HUES64 (cell line): ENCODE measurements at regions not wholly inside any gene's neighbourhood (a gene's known extent, or its start where the extent isn't known, plus 50 kb on each side); places are given as distances from the start of the nearest gene placed in this dataset.

Source experiments
- H3K27ac ChIP-seq: 2 replicates; pipeline ENCODE4 v1.7.0; 2013; ENCODE audit warnings: low read depth, low read length, inconsistent platforms
- H3K27me3 ChIP-seq: 2 replicates; pipeline ENCODE4 v1.6.1; 2013; ENCODE audit warnings: mild to moderate bottlenecking, low read length; ENCODE audit not compliant: insufficient read depth
- H3K36me3 ChIP-seq: 2 replicates; pipeline ENCODE4 v1.6.1; 2013; ENCODE audit warnings: mild to moderate bottlenecking, low read length; ENCODE audit not compliant: insufficient read depth
- H3K4me1 ChIP-seq: 2 replicates; pipeline ENCODE4 v1.6.1; 2013; ENCODE audit warnings: mild to moderate bottlenecking, low read length, moderate library complexity; ENCODE audit not compliant: insufficient read depth
- H3K4me3 ChIP-seq: 2 replicates; pipeline ENCODE4 v1.5.1; 2013; ENCODE audit warnings: mild to moderate bottlenecking, low read length, moderate library complexity
- H3K9ac ChIP-seq: 2 replicates; pipeline ENCODE4 v1.6.1; 2013; ENCODE audit warnings: mild to moderate bottlenecking, low read depth, low read length
- H3K9me3 ChIP-seq: 2 replicates; pipeline ENCODE4 v1.6.1; 2013; ENCODE audit warnings: low read depth, low read length; ENCODE audit not compliant: insufficient read depth
- WGBS: fragments of 150-250, 120-280 bp; methylation state at CpG from one replicate; pipeline ENCODE4 v1.1.7; 2013; ENCODE audit warnings: missing lambda C conversion rate; 5-methylcytosine and 5-hydroxymethylcytosine counted together

DNA sequence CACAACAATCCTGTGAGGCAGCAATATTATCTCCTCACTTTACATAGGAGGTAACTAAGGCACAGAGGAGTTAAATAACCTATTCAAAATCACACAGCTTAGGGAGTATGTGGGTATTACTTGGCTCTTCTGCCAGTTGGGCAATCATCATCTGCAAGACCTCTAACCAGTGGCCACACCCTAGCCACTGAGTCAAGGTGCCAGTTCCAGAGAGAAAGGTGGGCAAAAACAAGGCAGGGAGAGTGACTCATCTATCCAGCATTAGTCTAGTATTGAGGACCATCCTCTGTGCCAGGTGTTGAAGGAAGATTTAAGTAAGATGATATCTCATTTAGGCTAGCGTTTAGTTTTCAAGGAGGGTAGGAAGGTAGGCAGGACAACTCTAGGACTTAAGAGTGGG lies 113.9 kb upstream of the EOLA2 start:
- no peak overlapping the region for H3K9ac ChIP-seq
- H3K27ac ChIP-seq, result no peak overlapping the region
- 94% methylated on average over 1 of the region's 1 CpG for WGBS
- no peaks in the 10 kb centered on the region for H3K4me1 ChIP-seq
- no peaks in the 10 kb centered on the region for H3K36me3 ChIP-seq
- no peaks in the 10 kb centered on the region for H3K9me3 ChIP-seq
- no peak overlapping the region for H3K4me3 ChIP-seq
- no peaks in the 10 kb centered on the region for H3K27me3 ChIP-seq

DNA sequence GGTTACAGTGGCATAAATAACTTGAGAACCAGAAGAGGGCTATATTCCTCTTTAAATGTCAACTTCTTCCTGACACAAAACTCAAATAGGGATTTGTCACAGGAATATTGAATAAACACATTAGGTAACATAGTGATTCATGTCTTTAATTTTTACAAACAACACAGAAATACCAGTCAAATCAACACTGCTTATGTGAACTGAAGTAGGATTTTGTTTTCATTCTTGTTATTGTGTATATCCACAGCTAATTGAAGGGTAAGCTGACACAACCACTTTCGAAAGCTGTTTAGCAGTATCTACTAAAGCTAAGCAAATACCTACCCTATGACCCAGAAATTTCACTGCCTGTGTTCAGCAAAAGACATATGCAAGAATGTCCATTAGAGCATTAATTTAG lies 120.4 kb upstream of the EOLA2 start:
- H3K36me3 ChIP-seq, result no peaks in the 10 kb centered on the region
- H3K9me3 ChIP-seq, result no peaks in the 10 kb centered on the region
- no peaks in the 10 kb centered on the region for H3K27me3 ChIP-seq
- H3K27ac ChIP-seq, result no peak overlapping the region
- H3K9ac ChIP-seq, result no peak overlapping the region
- H3K4me1 ChIP-seq, result no peaks in the 10 kb centered on the region
- no peak overlapping the region for H3K4me3 ChIP-seq
- 60% methylated on average over 1 of the region's 1 CpG for WGBS

DNA sequence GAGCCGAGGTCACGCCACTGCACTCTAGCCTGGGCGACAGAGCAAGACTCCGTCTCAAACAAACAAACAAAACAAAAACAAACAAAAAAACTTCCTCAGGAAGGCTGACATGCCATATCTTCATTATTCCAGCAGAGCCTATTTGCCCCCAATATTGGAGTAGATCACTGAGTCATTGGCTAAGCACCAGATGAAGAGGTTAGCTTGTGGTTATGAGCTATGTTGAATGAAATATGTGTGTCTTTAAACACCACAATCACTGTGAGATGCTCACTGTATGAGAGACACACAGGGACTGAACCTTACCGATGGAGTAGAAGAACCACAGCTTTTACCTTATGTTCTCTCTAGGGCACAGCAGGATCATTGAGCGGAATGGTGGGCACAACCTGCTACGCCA lies 122.1 kb upstream of the EOLA2 start:
- H3K4me1 ChIP-seq, result no peaks in the 10 kb centered on the region
- no peak overlapping the region for H3K9ac ChIP-seq
- H3K9me3 ChIP-seq, result no peaks in the 10 kb centered on the region
- no peaks in the 10 kb centered on the region for H3K36me3 ChIP-seq
- no peaks in the 10 kb centered on the region for H3K27me3 ChIP-seq
- no peak overlapping the region for H3K27ac ChIP-seq
- H3K4me3 ChIP-seq, result no peak overlapping the region
- WGBS, result 93% methylated on average over 7 of the region's 7 CpGs

DNA sequence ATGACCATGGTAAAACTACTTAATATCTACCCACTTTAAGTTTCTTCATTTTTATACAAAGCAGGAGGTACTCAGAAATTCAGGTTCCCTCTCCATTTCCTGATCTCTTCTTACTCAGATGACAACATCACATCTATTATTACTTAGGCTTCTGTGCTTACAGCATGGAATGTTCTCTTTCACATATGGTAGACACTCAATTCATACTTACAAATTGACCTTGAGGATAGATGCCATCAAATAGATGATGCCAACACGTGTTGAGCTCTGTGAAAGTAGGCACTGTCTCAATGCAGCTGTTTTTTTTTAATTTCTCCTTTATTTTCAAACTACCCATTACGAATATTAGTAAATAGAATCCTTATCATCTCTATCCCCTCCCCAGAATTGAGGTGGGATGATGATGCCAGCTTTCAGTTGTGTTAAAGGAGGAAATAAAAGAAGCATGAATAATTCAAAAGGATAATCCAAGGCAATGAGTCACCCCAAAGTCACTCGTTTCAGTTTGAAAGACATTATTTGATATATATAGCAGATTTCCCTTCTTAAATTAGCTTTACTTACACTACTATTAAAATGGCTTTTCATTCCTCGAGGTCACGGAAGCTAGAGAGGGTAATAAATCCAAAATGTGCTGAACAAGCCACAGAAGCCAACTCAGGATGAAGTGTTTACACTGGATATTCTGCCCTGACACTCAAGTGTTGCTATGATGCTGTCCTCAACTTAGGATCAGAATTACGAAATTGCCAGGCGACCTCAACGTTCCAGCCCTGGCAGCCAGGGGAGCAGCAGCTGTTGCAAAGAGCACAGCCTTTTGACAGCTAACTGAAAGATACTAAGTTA lies 124.2 kb upstream of the EOLA2 start:
- Histone ChIP-seq H3K4me1 (no peaks in the 10 kb centered on the region), H3K9ac (no peak overlapping the region), H3K27me3 (no peaks in the 10 kb centered on the region), H3K4me3 (no peak overlapping the region), H3K9me3 (no peaks in the 10 kb centered on the region), H3K36me3 (no peaks in the 10 kb centered on the region), H3K27ac (no peak overlapping the region)
- 84% methylated on average over 6 of the region's 8 CpGs for WGBS

DNA sequence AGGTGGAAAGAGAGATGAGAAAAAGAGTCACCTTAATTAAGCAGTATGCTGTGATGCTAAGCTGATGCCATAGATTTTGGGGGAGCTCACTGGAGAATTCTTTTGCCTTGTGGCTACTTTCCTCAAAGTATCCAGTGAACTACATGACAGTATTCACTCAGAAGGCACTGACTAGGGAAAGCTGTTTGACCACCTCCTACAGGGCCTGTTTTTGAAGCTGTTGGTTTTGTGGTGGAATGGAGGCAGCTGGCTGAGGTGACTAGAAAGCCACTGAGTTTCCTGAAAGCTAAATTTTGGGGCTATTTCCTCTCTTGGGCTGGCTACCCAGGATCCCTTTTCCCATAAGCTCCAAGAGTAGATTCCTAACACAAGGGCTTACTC lies 124.8 kb upstream of the EOLA2 start:
- Histone ChIP-seq H3K27me3 (no peaks in the 10 kb centered on the region), H3K36me3 (no peaks in the 10 kb centered on the region), H3K9ac (no peak overlapping the region), H3K9me3 (no peaks in the 10 kb centered on the region), H3K4me3 (no peak overlapping the region), H3K27ac (no peak overlapping the region), H3K4me1 (no peaks in the 10 kb centered on the region)

DNA sequence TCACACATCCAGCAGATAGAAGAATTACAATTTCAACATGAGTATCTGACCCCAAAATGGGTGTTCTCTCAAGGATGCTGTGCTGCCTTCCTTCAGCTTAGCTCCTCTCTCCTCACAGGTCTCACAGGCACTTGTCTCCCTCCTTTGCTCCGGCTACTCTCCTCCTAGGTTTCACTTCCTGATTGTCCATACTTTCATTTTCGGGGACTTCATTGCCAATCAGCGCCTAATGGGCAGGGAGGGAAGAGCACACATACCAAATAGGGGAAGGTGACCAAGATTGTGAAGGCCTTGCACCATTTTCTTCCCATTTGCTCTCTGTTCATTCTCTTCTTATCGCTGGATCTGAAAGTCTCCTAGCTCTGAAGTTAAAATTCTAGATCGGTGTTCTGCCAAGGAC lies 125.4 kb upstream of the EOLA2 start:
- Histone ChIP-seq H3K27ac (no peak overlapping the region), H3K4me1 (no peaks in the 10 kb centered on the region), H3K9me3 (no peaks in the 10 kb centered on the region), H3K4me3 (no peak overlapping the region), H3K27me3 (no peaks in the 10 kb centered on the region), H3K9ac (no peak overlapping the region), H3K36me3 (no peaks in the 10 kb centered on the region)
- WGBS, result 95% methylated on average over 5 of the region's 5 CpGs

DNA sequence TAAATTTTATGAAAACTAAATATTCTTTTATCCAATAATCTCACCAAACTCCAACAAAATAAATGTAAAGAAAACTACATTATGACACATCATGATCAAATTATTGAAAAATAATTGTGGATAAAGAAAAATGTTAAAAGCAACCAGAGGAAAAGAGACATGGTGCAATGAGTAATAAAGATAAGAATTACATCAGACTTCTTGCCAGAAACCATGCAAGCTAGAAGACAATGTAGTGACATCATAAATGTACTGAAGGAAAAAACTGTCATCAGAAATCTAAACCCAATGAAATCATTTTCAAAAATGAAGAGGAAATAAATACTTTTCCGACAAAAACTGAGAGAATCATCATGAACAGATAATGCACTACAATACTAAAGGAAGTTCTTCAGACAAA lies 135.9 kb upstream of the EOLA2 start:
- Histone ChIP-seq H3K9me3 (no peaks in the 10 kb centered on the region), H3K27ac (no peak overlapping the region), H3K27me3 (no peaks in the 10 kb centered on the region), H3K36me3 (no peaks in the 10 kb centered on the region), H3K9ac (no peak overlapping the region), H3K4me1 (no peaks in the 10 kb centered on the region), H3K4me3 (no peak overlapping the region)
- WGBS, result no CpG with 5 or more reads among the region's 1 CpG

DNA sequence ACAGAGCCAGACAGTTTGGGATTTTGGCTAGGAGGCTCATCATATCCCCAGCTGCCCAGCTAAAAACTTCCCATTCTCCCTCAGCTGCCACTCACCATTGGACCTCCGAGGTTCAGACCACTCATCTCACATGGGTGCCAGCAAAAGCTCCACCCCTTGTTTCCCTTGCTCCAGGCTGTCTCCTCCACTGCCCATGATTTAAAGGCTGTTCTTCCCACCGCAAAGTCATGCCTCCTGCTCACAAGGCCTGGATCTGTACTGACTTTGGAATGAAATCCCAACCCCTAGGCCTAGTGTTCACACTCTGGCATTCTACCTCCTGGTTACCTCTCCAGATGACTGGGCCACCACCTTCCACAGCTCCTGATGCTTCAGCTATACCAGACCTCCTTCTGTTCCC lies 142.2 kb upstream of the EOLA2 start:
- Histone ChIP-seq H3K9me3 (no peaks in the 10 kb centered on the region), H3K9ac (no peak overlapping the region), H3K4me1 (no peaks in the 10 kb centered on the region), H3K27ac (no peak overlapping the region), H3K4me3 (no peak overlapping the region), H3K27me3 (no peaks in the 10 kb centered on the region), H3K36me3 (no peaks in the 10 kb centered on the region)
- 88% methylated on average over 2 of the region's 2 CpGs for WGBS

DNA sequence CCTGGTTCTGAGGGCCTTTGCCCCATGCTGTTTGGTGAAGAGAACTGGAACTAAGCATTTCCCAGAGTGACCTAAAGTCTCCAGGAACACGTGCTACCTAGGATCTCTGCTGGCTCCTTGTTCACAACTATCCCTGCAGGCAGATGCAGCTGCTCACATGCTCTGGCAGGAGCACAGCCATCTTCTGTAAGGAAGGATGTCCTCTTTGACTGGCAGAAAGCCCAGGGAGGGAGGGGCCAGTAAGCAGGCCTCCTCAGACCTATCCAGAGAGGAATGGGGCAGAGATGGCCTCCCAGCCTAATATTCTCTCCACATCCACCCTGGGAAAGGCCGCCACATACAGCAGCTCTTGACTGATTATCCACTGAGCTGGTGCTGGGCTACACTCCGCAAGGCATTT lies 142.8 kb upstream of the EOLA2 start:
- WGBS, result 91% methylated on average over 3 of the region's 3 CpGs
- Histone ChIP-seq H3K4me1 (no peaks in the 10 kb centered on the region), H3K27me3 (no peaks in the 10 kb centered on the region), H3K9me3 (no peaks in the 10 kb centered on the region), H3K36me3 (no peaks in the 10 kb centered on the region), H3K4me3 (no peak overlapping the region), H3K27ac (no peak overlapping the region), H3K9ac (no peak overlapping the region)

DNA sequence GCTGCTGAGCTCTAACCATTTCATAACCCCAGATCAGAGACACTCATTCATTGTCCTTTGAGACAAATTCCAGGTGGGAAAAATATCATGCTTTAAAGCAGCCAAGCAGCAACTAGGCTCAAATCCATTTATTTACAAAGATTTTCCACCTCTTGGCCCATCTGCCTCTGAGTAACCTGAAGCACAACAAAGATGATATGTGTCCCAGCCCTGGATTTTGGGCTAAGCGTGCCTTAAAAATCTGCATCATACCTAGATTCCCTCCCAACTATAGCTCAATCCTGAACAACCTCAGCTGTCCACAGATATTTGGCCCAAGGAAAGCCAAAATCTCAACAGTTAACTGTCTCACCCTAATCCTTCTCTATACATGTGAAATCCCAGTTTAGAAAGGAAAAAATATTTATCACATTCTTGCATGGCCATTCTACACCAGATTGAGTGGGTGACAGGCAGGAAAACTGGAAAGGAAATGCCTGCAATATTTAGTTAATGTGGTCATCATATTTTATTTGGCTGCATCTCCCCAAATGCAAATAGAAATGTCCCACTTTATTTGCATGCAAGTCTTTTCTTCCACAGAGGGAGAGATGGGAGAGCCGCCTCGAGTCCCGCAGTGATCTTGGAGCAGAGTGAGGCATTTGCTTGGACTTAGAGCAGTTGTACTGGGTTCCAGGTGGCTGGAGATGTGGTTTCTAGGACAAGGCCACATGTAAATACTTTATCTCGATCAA lies 146.4 kb upstream of the EOLA2 start:
- no peaks in the 10 kb centered on the region for H3K4me1 ChIP-seq
- H3K9me3 ChIP-seq, result no peaks in the 10 kb centered on the region
- no peak overlapping the region for H3K9ac ChIP-seq
- no peak overlapping the region for H3K4me3 ChIP-seq
- no peaks in the 10 kb centered on the region for H3K36me3 ChIP-seq
- 92% methylated on average over 5 of the region's 5 CpGs for WGBS
- no peak overlapping the region for H3K27ac ChIP-seq
- no peaks in the 10 kb centered on the region for H3K27me3 ChIP-seq

DNA sequence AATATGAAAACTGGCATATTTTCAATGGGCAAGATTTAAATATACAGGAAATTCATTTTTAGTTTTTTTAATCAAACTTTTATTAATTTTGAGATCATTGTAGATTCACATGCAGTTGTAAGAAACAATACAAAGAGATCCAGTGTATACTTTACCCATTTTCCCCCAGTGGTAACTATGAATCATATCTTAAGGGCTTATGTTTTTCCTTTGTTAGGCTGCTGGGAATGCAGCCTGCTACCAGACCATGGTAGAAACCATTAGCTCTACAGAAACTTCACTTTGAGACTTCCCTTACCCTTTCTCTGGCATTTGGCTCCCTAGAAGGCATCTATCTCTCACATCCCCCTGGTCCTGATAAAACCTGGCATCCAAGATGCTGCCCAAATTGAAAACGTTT lies 147.6 kb upstream of the EOLA2 start:
- no peak overlapping the region for H3K9ac ChIP-seq
- H3K9me3 ChIP-seq, result no peaks in the 10 kb centered on the region
- no peaks in the 10 kb centered on the region for H3K36me3 ChIP-seq
- no peaks in the 10 kb centered on the region for H3K27me3 ChIP-seq
- H3K4me1 ChIP-seq, result no peaks in the 10 kb centered on the region
- H3K4me3 ChIP-seq, result no peak overlapping the region
- 88% methylated on average over 1 of the region's 1 CpG for WGBS
- no peak overlapping the region for H3K27ac ChIP-seq
